ENCODE measurements at regions not wholly inside any gene's neighbourhood (a gene's known extent, or its start where the extent isn't known, plus 50 kb on each side); places are given as distances from the start of the nearest gene placed in this dataset.
"Not testable (repeated sequence)": the region's sequence is repeated elsewhere in the genome, so short reads cannot be mapped to it uniquely, and the experiment has no call there.

- TF ChIP-seq, protein P1, sequence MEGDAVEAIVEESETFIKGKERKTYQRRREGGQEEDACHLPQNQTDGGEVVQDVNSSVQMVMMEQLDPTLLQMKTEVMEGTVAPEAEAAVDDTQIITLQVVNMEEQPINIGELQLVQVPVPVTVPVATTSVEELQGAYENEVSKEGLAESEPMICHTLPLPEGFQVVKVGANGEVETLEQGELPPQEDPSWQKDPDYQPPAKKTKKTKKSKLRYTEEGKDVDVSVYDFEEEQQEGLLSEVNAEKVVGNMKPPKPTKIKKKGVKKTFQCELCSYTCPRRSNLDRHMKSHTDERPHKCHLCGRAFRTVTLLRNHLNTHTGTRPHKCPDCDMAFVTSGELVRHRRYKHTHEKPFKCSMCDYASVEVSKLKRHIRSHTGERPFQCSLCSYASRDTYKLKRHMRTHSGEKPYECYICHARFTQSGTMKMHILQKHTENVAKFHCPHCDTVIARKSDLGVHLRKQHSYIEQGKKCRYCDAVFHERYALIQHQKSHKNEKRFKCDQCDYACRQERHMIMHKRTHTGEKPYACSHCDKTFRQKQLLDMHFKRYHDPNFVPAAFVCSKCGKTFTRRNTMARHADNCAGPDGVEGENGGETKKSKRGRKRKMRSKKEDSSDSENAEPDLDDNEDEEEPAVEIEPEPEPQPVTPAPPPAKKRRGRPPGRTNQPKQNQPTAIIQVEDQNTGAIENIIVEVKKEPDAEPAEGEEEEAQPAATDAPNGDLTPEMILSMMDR (IDR thresholded peaks at IDR 0.05; ENCODE audit: low read depth, low read length): no peak
- no peak overlapping the region for H3K4me3 ChIP-seq (replicated peaks in 1 of 2; ENCODE audit: low read depth in 2 of 2, low read length in 2 of 2)
- no peak for DNase-seq (ENCODE audit: low read depth in 2 of 2)
These were observed 188.3 kb upstream of the WSB1 start for GRCh38 chr17:27105636-27106035.

DNA sequence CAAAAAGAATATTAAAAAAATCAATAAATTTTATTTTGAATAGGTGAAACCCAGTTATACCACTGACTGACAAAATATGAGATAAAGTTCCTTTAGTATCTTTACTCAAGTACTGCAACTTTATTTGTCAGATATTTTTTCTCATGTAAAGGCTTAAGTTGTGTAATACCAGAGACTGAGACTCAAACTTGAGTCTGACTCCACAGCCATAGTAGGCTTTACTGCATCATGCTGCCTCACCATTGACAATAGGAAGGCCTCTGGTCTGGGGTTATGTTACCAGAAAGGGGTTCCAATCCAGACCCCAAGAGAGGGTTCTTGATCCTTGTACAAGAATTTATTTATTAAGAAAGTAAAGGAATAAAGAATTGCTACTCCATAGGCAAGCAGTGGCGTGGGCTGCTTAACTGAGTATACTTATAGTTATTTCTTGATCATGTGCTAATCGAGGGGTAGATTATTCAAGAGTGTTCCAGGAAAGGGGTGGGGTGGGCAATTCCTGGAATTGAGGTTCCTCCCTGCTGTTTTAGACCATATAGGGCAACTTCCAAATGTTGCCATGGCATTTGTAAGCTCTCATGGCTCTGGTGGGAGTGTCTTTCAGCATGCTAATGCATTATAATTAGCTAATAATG is 187.4 kb upstream of the WSB1 start:
- TF ChIP-seq, protein P1 (IDR thresholded peaks at IDR 0.05; ENCODE audit: low read depth, low read length): no peak
- no peak overlapping the region for H3K4me3 ChIP-seq (replicated peaks in 1 of 2; ENCODE audit: low read depth in 2 of 2, low read length in 2 of 2)
- DNase-seq (ENCODE audit: low read depth in 2 of 2): no peak

DNA sequence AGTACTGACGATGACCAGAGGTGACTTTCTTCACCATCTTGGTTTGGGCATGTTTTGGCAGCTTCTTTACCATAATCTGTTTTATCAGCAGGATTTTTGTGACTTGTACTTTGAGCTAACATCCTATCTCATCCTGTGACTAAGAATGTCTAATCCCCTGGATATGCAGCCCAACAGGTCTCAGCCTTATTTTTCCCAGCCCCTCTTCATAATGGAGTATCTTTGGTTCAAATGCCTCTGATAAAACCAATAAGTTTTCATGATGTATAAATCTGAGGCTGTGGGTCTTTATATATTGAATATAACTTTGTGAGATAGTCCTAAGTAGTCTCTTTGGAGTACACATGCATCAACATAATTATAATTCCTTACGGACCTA is 186.9 kb upstream of the WSB1 start:
- no peak for DNase-seq (ENCODE audit: low read depth in 2 of 2)
- TF ChIP-seq, protein P1 (IDR thresholded peaks at IDR 0.05; ENCODE audit: low read depth, low read length): no peak
- no peak overlapping the region for H3K4me3 ChIP-seq (replicated peaks in 1 of 2; ENCODE audit: low read depth in 2 of 2, low read length in 2 of 2)

DNA sequence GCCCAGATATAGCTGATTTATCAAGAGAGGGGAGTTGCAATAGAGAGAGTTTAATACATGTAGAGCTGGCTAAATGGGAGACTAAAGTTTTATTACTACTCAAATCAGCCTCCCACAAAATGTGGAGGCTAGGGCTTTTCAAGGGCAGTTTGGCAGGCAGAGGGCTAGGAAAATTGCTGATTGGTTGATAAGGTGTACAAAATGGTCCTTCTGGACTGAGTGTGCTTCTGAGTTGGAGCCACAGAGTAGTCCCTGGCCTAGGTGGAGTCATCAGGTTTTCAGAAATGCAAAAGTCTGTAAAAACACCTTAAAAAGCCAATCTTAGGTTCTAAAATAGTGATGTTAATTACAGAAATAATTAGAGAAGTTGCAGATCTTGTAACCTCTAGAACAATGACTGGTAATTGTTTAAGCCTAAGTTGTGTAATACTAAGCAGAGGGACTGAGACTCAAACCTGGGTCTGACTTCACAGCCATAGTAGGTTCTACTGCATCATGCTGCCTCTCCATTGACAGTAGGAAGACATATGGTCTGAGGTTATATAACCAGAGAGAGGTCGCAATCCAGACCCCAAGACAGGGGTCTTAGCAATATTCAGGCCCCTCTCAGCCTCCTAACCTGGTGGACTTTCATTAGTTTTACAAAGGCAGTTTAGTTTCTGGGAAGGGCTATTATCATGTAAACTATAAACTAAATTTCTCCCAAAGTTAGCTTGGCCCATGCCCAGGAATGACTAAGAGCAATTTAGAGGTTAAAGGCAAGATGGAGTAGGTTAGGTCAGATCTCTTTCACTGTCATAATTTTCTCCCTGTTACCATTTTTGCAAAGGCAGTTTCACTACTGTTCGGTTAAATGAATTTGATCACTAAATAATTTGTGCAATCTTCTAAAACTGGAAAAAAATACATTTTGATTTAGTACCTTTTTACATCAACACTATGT is 186.3 kb upstream of the WSB1 start:
- not testable (repeated sequence) for H3K4me3 ChIP-seq (replicated peaks in 1 of 2; ENCODE audit: low read depth in 2 of 2, low read length in 2 of 2); DNase-seq (ENCODE audit: low read depth in 2 of 2)

GRCh38 chr17:27109346-27109745 is 184.6 kb upstream of the WSB1 start:
- TF ChIP-seq, protein P1 (IDR thresholded peaks at IDR 0.05; ENCODE audit: low read depth, low read length): no peak
- DNase-seq (ENCODE audit: low read depth in 2 of 2): no peak
- no peak overlapping the region for H3K4me3 ChIP-seq (replicated peaks in 1 of 2; ENCODE audit: low read depth in 2 of 2, low read length in 2 of 2)

DNA sequence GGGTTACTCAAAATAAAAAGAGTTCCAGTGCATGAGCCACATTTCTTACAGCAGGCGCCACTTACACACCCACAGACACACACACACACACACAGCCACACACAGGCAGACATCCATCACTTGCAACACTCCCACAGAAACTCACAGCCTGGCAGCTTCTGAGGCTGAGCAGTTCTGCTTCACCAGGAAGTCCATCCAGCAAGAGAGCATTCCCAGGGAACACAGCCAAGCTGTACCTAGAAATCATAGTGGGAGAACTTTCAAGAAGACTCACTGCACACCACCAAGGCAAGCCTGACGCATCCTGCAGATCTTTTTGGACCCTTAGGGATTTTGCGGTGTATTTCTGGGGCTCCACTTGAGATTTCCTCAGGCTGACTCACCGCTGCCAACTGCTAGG is 140.9 kb upstream of the WSB1 start:
- no peak overlapping the region for H3K4me3 ChIP-seq (replicated peaks in 1 of 2; ENCODE audit: low read depth in 2 of 2, low read length in 2 of 2)
- DNase-seq (ENCODE audit: low read depth in 2 of 2): peak; percentile 1 to 48
- TF ChIP-seq, protein P1 (IDR thresholded peaks at IDR 0.05; ENCODE audit: low read depth, low read length): no peak

GRCh38 chr17:27155866-27156265 is 138.0 kb upstream of the WSB1 start:
- H3K4me3 ChIP-seq (replicated peaks in 1 of 2; ENCODE audit: low read depth in 2 of 2, low read length in 2 of 2): no peak overlapping the region
- DNase-seq (ENCODE audit: low read depth in 2 of 2): no peak
- TF ChIP-seq, protein P1 (IDR thresholded peaks at IDR 0.05; ENCODE audit: low read depth, low read length): no peak

Measured in cardiac fibroblast (primary cell).